ENCODE measurements at regions not wholly inside any gene's neighbourhood (a gene's known extent, or its start where the extent isn't known, plus 50 kb on each side); places are given as distances from the start of the nearest gene placed in this dataset.

GRCh38 chr18:46243095-46243494, 138.9 kb downstream of the HAUS1 start:
- no TSS peak for BruUV-seq (replicated peaks)
- H3K4me3 Mint-ChIP-seq (ENCODE audit: unreplicated experiment): no peak overlapping the region
- TF ChIP-seq CTCF (IDR thresholded peaks at IDR 0.05; ENCODE audit: insufficient read depth in 1 of 2, low read depth in 1 of 2, low read length in 1 of 2, severe bottlenecking in 1 of 2, unreplicated experiment in 1 of 2): no peak
- Histone ChIP-seq H3K4me3 (ENCODE audit: low read depth, low read length) (no peak overlapping the region), H3K9me3 (no peaks in the 10 kb centered on the region), H3K36me3 (ENCODE audit: control insufficient read depth, insufficient read depth, low read length) (no peaks in the 10 kb centered on the region), H3K27me3 (replicated peaks; ENCODE audit: control insufficient read depth, insufficient read depth, low read length) (no peaks in the 10 kb centered on the region), H3K4me1 (no peaks in the 10 kb centered on the region)
- H3K36me3 Mint-ChIP-seq (ENCODE audit: insufficient read depth, unreplicated experiment): no peaks in the 10 kb centered on the region
- POLR2A ChIA-PET: no interaction called here
- no peak for DNase-seq
- intact Hi-C loops (cut with micrococcal nuclease; ENCODE audit: unreplicated experiment): no loop called here
- CTCF ChIA-PET: no interaction called here
- no peak overlapping the region for H3K27ac Mint-ChIP-seq (ENCODE audit: unreplicated experiment)
- no peaks in the 10 kb centered on the region for H3K27me3 Mint-ChIP-seq (ENCODE audit: insufficient read depth, unreplicated experiment)
- no peaks in the 10 kb centered on the region for H3K4me1 Mint-ChIP-seq (ENCODE audit: low read depth, unreplicated experiment)
- no peaks in the 10 kb centered on the region for H3K9me3 Mint-ChIP-seq (ENCODE audit: unreplicated experiment)

- no peak overlapping the region for H3K4me3 Mint-ChIP-seq (ENCODE audit: unreplicated experiment)
- TF ChIP-seq CTCF (IDR thresholded peaks at IDR 0.05; ENCODE audit: insufficient read depth in 1 of 2, low read depth in 1 of 2, low read length in 1 of 2, severe bottlenecking in 1 of 2, unreplicated experiment in 1 of 2): no peak
- H3K27me3 Mint-ChIP-seq (ENCODE audit: insufficient read depth, unreplicated experiment): no peaks in the 10 kb centered on the region
- Histone ChIP-seq H3K27me3 (replicated peaks; ENCODE audit: control insufficient read depth, insufficient read depth, low read length) (no peaks in the 10 kb centered on the region), H3K4me1 (no peaks in the 10 kb centered on the region), H3K4me3 (ENCODE audit: low read depth, low read length) (no peak overlapping the region), H3K36me3 (ENCODE audit: control insufficient read depth, insufficient read depth, low read length) (no peaks in the 10 kb centered on the region), H3K9me3 (no peaks in the 10 kb centered on the region)
- ChIA-PET POLR2A (no interaction called here), CTCF (no interaction called here)
- no peaks in the 10 kb centered on the region for H3K9me3 Mint-ChIP-seq (ENCODE audit: unreplicated experiment)
- intact Hi-C loops (cut with micrococcal nuclease; ENCODE audit: unreplicated experiment): no loop called here
- H3K27ac Mint-ChIP-seq (ENCODE audit: unreplicated experiment): no peak overlapping the region
- no TSS peak for BruUV-seq (replicated peaks)
- DNase-seq: no peak
- peaks cover 2% of the 10 kb centered on the region for H3K4me1 Mint-ChIP-seq (ENCODE audit: low read depth, unreplicated experiment)
- H3K36me3 Mint-ChIP-seq (ENCODE audit: insufficient read depth, unreplicated experiment): no peaks in the 10 kb centered on the region
Observed at GRCh38 chr18:46243673-46244072, 139.5 kb downstream of the HAUS1 start.

GRCh38 chr18:46246101-46246500, 141.9 kb downstream of the HAUS1 start:
- no peaks in the 10 kb centered on the region for H3K36me3 ChIP-seq (ENCODE audit: control insufficient read depth, insufficient read depth, low read length)
- no TSS peak for BruUV-seq (replicated peaks)
- Mint-ChIP-seq H3K27ac (ENCODE audit: unreplicated experiment) (no peak overlapping the region), H3K9me3 (ENCODE audit: unreplicated experiment) (no peaks in the 10 kb centered on the region), H3K27me3 (ENCODE audit: insufficient read depth, unreplicated experiment) (no peaks in the 10 kb centered on the region), H3K4me1 (ENCODE audit: low read depth, unreplicated experiment) (peaks cover 26% of the 10 kb centered on the region), H3K36me3 (ENCODE audit: insufficient read depth, unreplicated experiment) (peaks cover 6% of the 10 kb centered on the region), H3K4me3 (ENCODE audit: unreplicated experiment) (no peak overlapping the region)
- H3K4me3 ChIP-seq (ENCODE audit: low read depth, low read length): no peak overlapping the region
- H3K4me1 ChIP-seq: peaks cover 8% of the 10 kb centered on the region; the same call in 1 of the 2 replicates
- CTCF ChIA-PET: no interaction called here
- no peaks in the 10 kb centered on the region for H3K9me3 ChIP-seq
- no peaks in the 10 kb centered on the region for H3K27me3 ChIP-seq (replicated peaks; ENCODE audit: control insufficient read depth, insufficient read depth, low read length)
- intact Hi-C loops (cut with micrococcal nuclease; ENCODE audit: unreplicated experiment): no loop called here
- DNase-seq: no peak
- no peak for TF ChIP-seq CTCF (IDR thresholded peaks at IDR 0.05; ENCODE audit: insufficient read depth in 1 of 2, low read depth in 1 of 2, low read length in 1 of 2, severe bottlenecking in 1 of 2, unreplicated experiment in 1 of 2)
- POLR2A ChIA-PET: no interaction called here

Measured in Caco-2 (cell line).